GM23338 (cell line): ENCODE measurements at regions not wholly inside any gene's neighbourhood (a gene's known extent, or its start where the extent isn't known, plus 50 kb on each side); places are given as distances from the start of the nearest gene placed in this dataset.
A peak's percentile ranks its signal among the peaks of the same experiment; 100 is the strongest.

Experiments used
- ATAC-seq: fragments of 200-7000 bp; cut with Tn5 transposase; 3 replicates; pipeline ENCODE4 v1.9.1; 2020
- DNase-seq: peaks from one replicate; pipeline ENCODE4 v3.0.0-alpha.2; 2015; ENCODE audit warnings: low spot score
- H2AFZ ChIP-seq: fragments of 200-600 bp; sonication (generic); 2 replicates; pipeline ENCODE4 v1.8.0; 2016; ENCODE audit warnings: antibody characterized with exemption, mild to moderate bottlenecking, moderate library complexity
- H3F3A ChIP-seq: fragments of 200-600 bp; sonication (generic); replicated peaks from 2 replicates; pipeline ENCODE4 v1.8.0; 2017; ENCODE audit warnings: antibody characterized with exemption, mixed run types, low read depth
- H3K27ac ChIP-seq: fragments of 200-600 bp; sonication (generic); 2 replicates; pipeline ENCODE4 v1.6.1; 2016; ENCODE audit warnings: low read depth
- H3K27me3 ChIP-seq: fragments of 200-600 bp; sonication (generic); 2 replicates; pipeline ENCODE4 v1.8.0; 2016; ENCODE audit warnings: mild to moderate bottlenecking, mixed run types, moderate library complexity; ENCODE audit not compliant: insufficient read depth
- H3K36me3 ChIP-seq: fragments of 200-600 bp; sonication (generic); 2 replicates; pipeline ENCODE4 v1.8.0; 2016; ENCODE audit warnings: mild to moderate bottlenecking; ENCODE audit not compliant: insufficient read depth
- H3K4me1 ChIP-seq: fragments of 200-600 bp; sonication (generic); 2 replicates; pipeline ENCODE4 v1.8.0; 2016; ENCODE audit warnings: mild to moderate bottlenecking, moderate library complexity; ENCODE audit not compliant: insufficient read depth
- H3K4me2 ChIP-seq: fragments of 200-600 bp; sonication (generic); 2 replicates; pipeline ENCODE4 v1.7.1; 2017; ENCODE audit warnings: mixed run types
- H3K4me3 ChIP-seq: fragments of 200-600 bp; sonication (generic); 2 replicates; pipeline ENCODE4 v1.6.1; 2016; ENCODE audit warnings: mixed run types
- H3K79me2 ChIP-seq: fragments of 200-600 bp; sonication (generic); replicated peaks from 2 replicates; pipeline ENCODE4 v1.8.0; 2017; ENCODE audit warnings: mild to moderate bottlenecking; ENCODE audit not compliant: insufficient read depth
- H3K9me2 ChIP-seq: fragments of 200-600 bp; sonication (generic); 2 replicates; pipeline ENCODE4 v1.8.0; 2017; ENCODE audit not compliant: insufficient read depth
- H4K20me1 ChIP-seq: fragments of 200-600 bp; sonication (generic); replicated peaks from 2 replicates; pipeline ENCODE4 v1.8.0; 2017; ENCODE audit warnings: mild to moderate bottlenecking; ENCODE audit not compliant: insufficient read depth
- H3K27ac Mint-ChIP-seq: 2 replicates; pipeline ENCODE4 v1.8.0; 2020; ENCODE audit warnings: inconsistent platforms, mild to moderate bottlenecking, moderate library complexity, mixed read lengths
- H3K27me3 Mint-ChIP-seq: 3 replicates; pipeline ENCODE4 v1.8.0; 2022; ENCODE audit warnings: low read depth, mild to moderate bottlenecking, moderate library complexity, mixed read lengths, inconsistent platforms; ENCODE audit not compliant: insufficient read depth, poor library complexity
- H3K36me3 Mint-ChIP-seq: 3 replicates; pipeline ENCODE4 v1.8.0; 2021; ENCODE audit warnings: low read depth, mild to moderate bottlenecking, inconsistent platforms, moderate library complexity, mixed read lengths
- H3K4me1 Mint-ChIP-seq: 3 replicates; pipeline ENCODE4 v1.8.0; 2020; ENCODE audit warnings: mild to moderate bottlenecking, inconsistent platforms, mixed read lengths
- H3K4me3 Mint-ChIP-seq: 3 replicates; pipeline ENCODE4 v1.8.0; 2021; ENCODE audit warnings: moderate library complexity, mild to moderate bottlenecking, inconsistent platforms, mixed read lengths
- H3K9me3 Mint-ChIP-seq: 3 replicates; pipeline ENCODE4 v1.8.0; 2020; ENCODE audit warnings: moderate library complexity, mild to moderate bottlenecking, inconsistent platforms, mixed read lengths
- CREB1 ChIP-seq: fragments of 250-450 bp; sonication (Bioruptor Pico); IDR thresholded peaks from 2 replicates; pipeline ENCODE4 v1.5.0; 2020; ENCODE audit warnings: low read depth, mild to moderate bottlenecking, moderate library complexity
- CTCF ChIP-seq, 2 experiments: fragments of 200-600 bp in 1 of 2; sonication (generic) in 1 of 2; conservative IDR thresholded peaks; 2 replicates each; pipeline versions ENCODE4 v1.5.1 to v1.6.1; 2016 to 2017; ENCODE audit warnings: antibody characterized with exemption in 2 of 2, low read depth in 2 of 2, mild to moderate bottlenecking in 2 of 2, moderate library complexity in 1 of 2
- ETS1 ChIP-seq: IDR thresholded peaks from 2 replicates; pipeline ENCODE4 v1.6.1; 2016; ENCODE audit warnings: antibody characterized with exemption
- EZH2 ChIP-seq: fragments of 200-600 bp; sonication (generic); IDR thresholded peaks from one replicate; pipeline ENCODE4 v1.8.0; 2017; ENCODE audit warnings: antibody characterized with exemption, mild to moderate bottlenecking, low read depth; ENCODE audit not compliant: unreplicated experiment
- EZH2phosphoT487 ChIP-seq: fragments of 200-600 bp; sonication (generic); IDR thresholded peaks from one replicate; pipeline ENCODE4 v1.8.1; 2018; ENCODE audit warnings: antibody characterized with exemption; ENCODE audit not compliant: unreplicated experiment
- JUNB ChIP-seq: IDR thresholded peaks from one replicate; pipeline ENCODE4 v1.6.1; 2016; ENCODE audit warnings: antibody characterized with exemption; ENCODE audit not compliant: unreplicated experiment
- NANOG ChIP-seq: IDR thresholded peaks from 2 replicates; pipeline ENCODE4 v1.6.1; 2016; ENCODE audit warnings: antibody characterized with exemption, borderline replicate concordance
- POLR2AphosphoS5 ChIP-seq: IDR thresholded peaks from 2 replicates; pipeline ENCODE4 v1.6.1; 2016; ENCODE audit warnings: antibody characterized with exemption, low read depth
- REST ChIP-seq: IDR thresholded peaks from one replicate; pipeline ENCODE4 v1.6.1; 2018; ENCODE audit warnings: antibody characterized with exemption; ENCODE audit not compliant: unreplicated experiment
- STAT1 ChIP-seq: IDR thresholded peaks from one replicate; pipeline ENCODE4 v1.6.1; 2016; ENCODE audit warnings: antibody characterized with exemption; ENCODE audit not compliant: unreplicated experiment
- ZNF114 ChIP-seq: fragments of 250-450 bp; sonication (Bioruptor Pico); IDR thresholded peaks from 2 replicates; pipeline ENCODE4 v1.5.0; 2020; ENCODE audit warnings: mild to moderate bottlenecking, moderate library complexity
- ZNF331 ChIP-seq: fragments of 250-450 bp; sonication (Bioruptor Pico); IDR thresholded peaks from 2 replicates; pipeline ENCODE4 v1.5.0; 2020; ENCODE audit warnings: low read depth, mild to moderate bottlenecking, moderate library complexity
- ZNF462 ChIP-seq: fragments of 250-450 bp; sonication (Bioruptor Pico); IDR thresholded peaks from 2 replicates; pipeline ENCODE4 v1.5.0; 2020; ENCODE audit warnings: mild to moderate bottlenecking, moderate library complexity

GRCh38 chr18:24817150-24817549 lies 356.7 kb downstream of the HRH4 start:
- H3K9me3 Mint-ChIP-seq = no peaks in the 10 kb centered on the region; the same call in 2 of the 3 replicates
- Histone ChIP-seq H3K79me2 (no peaks in the 10 kb centered on the region), H3K27me3 (no peaks in the 10 kb centered on the region), H3K4me3 (no peak overlapping the region; the same call in 1 of the 2 replicates), H3F3A (no peaks in the 10 kb centered on the region; the same call in 1 of the 2 replicates), H4K20me1 (no peaks in the 10 kb centered on the region), H3K9me2 (peaks cover 6% of the 10 kb centered on the region), H3K4me2 (peak overlapping the region; percentile 18), H3K27ac (no peak overlapping the region), H3K36me3 (no peaks in the 10 kb centered on the region), H2AFZ (no peak overlapping the region), H3K4me1 (peaks cover 55% of the 10 kb centered on the region)
- peaks cover 3% of the 10 kb centered on the region; the same call in 1 of the 3 replicates for H3K36me3 Mint-ChIP-seq
- ATAC-seq (no peak), DNase-seq (no peak)
- no peak overlapping the region for H3K27ac Mint-ChIP-seq
- TF ChIP-seq JUNB (no peak), CTCF (conservative IDR thresholded peaks at IDR 0.05; ENCODE audit: low read depth in 2 of 2) (no peak), STAT1 (no peak), ZNF462 (CRISPR knock-in tag) (no peak), REST (no peak), ZNF114 (no peak), POLR2AphosphoS5 (no peak), EZH2phosphoT487 (no peak), CREB1 (CRISPR knock-in tag) (no peak), NANOG (no peak), EZH2 (no peak), ETS1 (no peak), ZNF331 (CRISPR knock-in tag) (no peak)
- H3K4me1 Mint-ChIP-seq = peaks cover 46% of the 10 kb centered on the region
- peak overlapping the region; percentile 16; the same call in 1 of the 3 replicates for H3K4me3 Mint-ChIP-seq
- peaks cover 6% of the 10 kb centered on the region for H3K27me3 Mint-ChIP-seq
